ENCODE measurements at regions not wholly inside any gene's neighbourhood (a gene's known extent, or its start where the extent isn't known, plus 50 kb on each side); places are given as distances from the start of the nearest gene placed in this dataset.

GRCh38 chr2:120656273-120656950, 79.3 kb upstream of the GLI2 start:
- no peak for TF ChIP-seq JUNB (IDR thresholded peaks at IDR 0.05; ENCODE audit: unreplicated experiment)
- no peak for TF ChIP-seq POLR2AphosphoS5 (IDR thresholded peaks at IDR 0.05; ENCODE audit: low read depth)
- TF ChIP-seq CREB1 (CRISPR knock-in tag; IDR thresholded peaks at IDR 0.05; ENCODE audit: low read depth), result no peak
- no peak for TF ChIP-seq REST (IDR thresholded peaks at IDR 0.05; ENCODE audit: unreplicated experiment)
- TF ChIP-seq ETS1 (IDR thresholded peaks at IDR 0.05), result no peak
- no peak for TF ChIP-seq NANOG (IDR thresholded peaks at IDR 0.05; ENCODE audit: borderline replicate concordance)
- TF ChIP-seq EZH2 (IDR thresholded peaks at IDR 0.05; ENCODE audit: low read depth, unreplicated experiment), result no peak
- TF ChIP-seq STAT1 (IDR thresholded peaks at IDR 0.05; ENCODE audit: unreplicated experiment), result no peak
- TF ChIP-seq ZNF331 (CRISPR knock-in tag; IDR thresholded peaks at IDR 0.05; ENCODE audit: low read depth), result no peak
- TF ChIP-seq EZH2phosphoT487 (IDR thresholded peaks at IDR 0.05; ENCODE audit: unreplicated experiment), result no peak
- no peak for TF ChIP-seq ZNF462 (CRISPR knock-in tag; IDR thresholded peaks at IDR 0.05)
- H3K4me1 Mint-ChIP-seq, result peaks cover 11% of the 10 kb centered on the region; the same call in 2 of the 3 replicates
- peaks cover 17% of the 10 kb centered on the region; the same call in 2 of the 3 replicates for H3K9me3 Mint-ChIP-seq
- Histone ChIP-seq H3K27ac (ENCODE audit: low read depth) (no peak overlapping the region), H3K4me3 (no peak overlapping the region), H3K4me2 (no peak overlapping the region), H3K79me2 (replicated peaks; ENCODE audit: insufficient read depth) (no peaks in the 10 kb centered on the region), H2AFZ (no peak overlapping the region), H3K9me2 (ENCODE audit: insufficient read depth) (no peaks in the 10 kb centered on the region), H3K4me1 (ENCODE audit: insufficient read depth) (peaks cover 5% of the 10 kb centered on the region), H3F3A (replicated peaks; ENCODE audit: low read depth) (0 out of 2 replicates have a peak, but pooled peaks cover 11% of the 10 kb centered on the region), H3K36me3 (ENCODE audit: insufficient read depth) (no peaks in the 10 kb centered on the region), H3K27me3 (ENCODE audit: insufficient read depth) (peaks cover 53% of the 10 kb centered on the region), H4K20me1 (replicated peaks; ENCODE audit: insufficient read depth) (no peaks in the 10 kb centered on the region)
- peaks cover 31% of the 10 kb centered on the region for H3K27me3 Mint-ChIP-seq (ENCODE audit: insufficient read depth, low read depth, poor library complexity)
- H3K27ac Mint-ChIP-seq, result no peak overlapping the region
- DNase-seq (ENCODE audit: low spot score) (no peak), ATAC-seq (no peak)
- H3K4me3 Mint-ChIP-seq, result no peak overlapping the region
- no peaks in the 10 kb centered on the region for H3K36me3 Mint-ChIP-seq (ENCODE audit: low read depth)
